GM12875 (cell line): ENCODE measurements at regions not wholly inside any gene's neighbourhood (a gene's known extent, or its start where the extent isn't known, plus 50 kb on each side); places are given as distances from the start of the nearest gene placed in this dataset.
"Not testable (repeated sequence)": the region's sequence is repeated elsewhere in the genome, so short reads cannot be mapped to it uniquely, and the experiment has no call there.

Experiments
- H3K4me3 ChIP-seq: one replicate; pipeline ENCODE4 v1.5.1; 2011; ENCODE audit warnings: low read depth, low read length, control low read depth
- CTCF ChIP-seq: IDR thresholded peaks from 2 replicates; pipeline ENCODE4 v1.5.1; 2011; ENCODE audit warnings: low read depth, mild to moderate bottlenecking, control low read depth, inconsistent platforms, low read length, moderate library complexity, borderline replicate concordance; ENCODE audit not compliant: insufficient read depth

- TF ChIP-seq CTCF, result no peak
- H3K4me3 ChIP-seq, result no peak overlapping the region
Observed at GRCh38 chr12:78566456-78566855, 298.1 kb upstream of the SYT1 start.

GRCh38 chr12:78568321-78569020, 296.1 kb upstream of the SYT1 start:
- no peak for TF ChIP-seq CTCF
- no peak overlapping the region for H3K4me3 ChIP-seq

GRCh38 chr12:78571953-78572352, 292.6 kb upstream of the SYT1 start:
- no peak for TF ChIP-seq CTCF
- H3K4me3 ChIP-seq, result no peak overlapping the region

DNA sequence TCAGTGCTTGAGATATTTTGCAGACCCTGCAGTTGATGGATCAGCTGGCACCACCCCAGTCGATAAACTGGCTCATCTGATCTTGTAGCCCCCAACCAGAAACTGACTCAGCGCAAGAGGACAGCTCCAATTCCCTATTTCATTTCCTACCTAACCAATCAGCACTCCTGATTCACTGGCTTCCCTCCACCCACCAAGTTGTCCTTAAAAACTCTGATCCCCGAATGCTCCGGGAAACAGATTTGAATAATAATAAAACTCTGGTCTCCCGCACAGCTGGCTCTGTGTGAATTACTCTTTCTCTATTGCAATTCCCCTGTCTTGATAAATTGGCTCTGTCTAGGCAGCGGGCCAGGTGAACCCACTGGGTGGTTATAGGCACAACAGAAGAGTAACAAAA, 289.4 kb upstream of the SYT1 start:
- not testable (repeated sequence) for H3K4me3 ChIP-seq

DNA sequence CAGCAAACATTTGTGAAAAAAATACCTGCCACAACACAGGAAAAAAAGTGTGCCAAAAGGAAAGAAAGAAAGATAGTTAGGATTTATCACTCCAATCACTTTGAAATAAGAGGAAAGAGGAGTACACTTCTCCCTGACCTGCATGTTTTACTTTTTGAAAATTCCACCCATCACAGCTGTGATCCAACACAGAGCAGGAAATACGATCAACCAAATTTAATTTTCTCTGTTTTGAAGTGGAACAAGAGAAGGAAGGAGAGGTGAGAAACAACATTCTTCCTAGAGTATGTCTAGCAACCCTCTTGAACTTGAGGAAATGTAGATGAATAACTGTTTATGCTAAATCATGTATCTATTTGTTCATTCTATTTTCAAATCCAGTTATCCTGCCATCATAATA, 284.7 kb upstream of the SYT1 start:
- no peak for TF ChIP-seq CTCF
- H3K4me3 ChIP-seq, result no peak overlapping the region

DNA sequence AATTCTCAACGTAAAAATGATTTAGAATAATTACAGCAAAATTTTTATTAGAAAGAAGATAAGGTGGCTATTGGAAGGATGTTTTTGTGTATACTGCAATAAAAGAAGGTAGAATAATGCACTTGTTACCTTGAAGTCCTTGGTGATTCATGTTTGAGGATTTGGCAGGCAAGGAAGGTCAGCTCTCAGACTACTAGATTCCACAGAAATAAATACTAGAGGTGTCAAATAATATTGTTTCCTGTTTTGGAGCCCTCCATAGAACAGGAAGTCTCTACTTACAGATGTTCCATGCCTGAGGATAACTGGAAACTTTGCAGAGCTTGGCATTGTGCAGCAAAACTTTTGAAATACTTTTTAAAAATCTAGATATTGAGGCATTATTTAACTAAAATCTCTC, 284.3 kb upstream of the SYT1 start:
- no peak overlapping the region for H3K4me3 ChIP-seq
- no peak for TF ChIP-seq CTCF

DNA sequence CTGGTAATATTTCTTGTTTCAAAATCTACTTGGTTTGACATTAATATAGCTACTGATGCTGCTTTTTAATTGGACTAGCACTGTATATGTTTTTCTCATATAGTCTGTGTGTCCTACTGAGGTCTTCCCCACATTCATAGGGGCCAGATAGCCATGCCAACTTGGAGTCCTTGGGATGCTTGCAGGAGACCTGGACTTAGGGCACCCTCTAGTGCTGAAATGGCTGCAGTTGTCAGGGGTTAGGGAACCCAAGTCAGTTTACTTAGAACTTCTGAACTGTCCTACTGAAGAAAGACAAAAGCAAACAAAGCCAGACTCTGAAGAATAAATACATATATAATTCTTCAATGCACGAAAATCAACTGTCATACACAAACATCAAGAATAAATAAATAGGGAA, 279.9 kb upstream of the SYT1 start:
- TF ChIP-seq CTCF, result peak; percentile 22; the same call in 1 of the 2 replicates
- no peak overlapping the region for H3K4me3 ChIP-seq
